SIG-M5 treated with dmso at 0.1 percent for 504 hours (cell line): ENCODE measurements at regions not wholly inside any gene's neighbourhood (a gene's known extent, or its start where the extent isn't known, plus 50 kb on each side); places are given as distances from the start of the nearest gene placed in this dataset.

Experiments
- DNase-seq: peaks from one replicate; lab custom pipeline; 2025; ENCODE audit not compliant: unreplicated experiment; lab: John Stamatoyannopoulos, UW

- DNase-seq: no peak
These were observed 150.0 kb downstream of the KCTD15 start for GRCh38 chr19:33946535-33947264.

- no peak for DNase-seq
These were observed 150.7 kb downstream of the KCTD15 start for GRCh38 chr19:33947265-33947964.

GRCh38 chr19:33948651-33949335 lies 152.1 kb downstream of the KCTD15 start:
- DNase-seq: no peak

GRCh38 chr19:33950091-33950750 lies 153.6 kb downstream of the KCTD15 start:
- DNase-seq: no peak

- DNase-seq: no peak
These were observed 156.4 kb downstream of the KCTD15 start for GRCh38 chr19:33953023-33953422.

GRCh38 chr19:33953592-33953991 lies 156.9 kb downstream of the KCTD15 start:
- DNase-seq: no peak

GRCh38 chr19:33954686-33955085 lies 158.0 kb downstream of the KCTD15 start:
- DNase-seq: no peak

- no peak for DNase-seq
These were observed 160.3 kb downstream of the KCTD15 start for GRCh38 chr19:33956941-33957340.

GRCh38 chr19:33957804-33958203 lies 161.1 kb downstream of the KCTD15 start:
- DNase-seq: no peak

GRCh38 chr19:33960566-33960965 lies 163.9 kb downstream of the KCTD15 start:
- no peak for DNase-seq

GRCh38 chr19:33962161-33962560 lies 165.5 kb downstream of the KCTD15 start:
- no peak for DNase-seq

- DNase-seq: no peak
These were observed 166.8 kb downstream of the KCTD15 start for GRCh38 chr19:33963514-33963913.

- DNase-seq: no peak
These were observed 174.4 kb downstream of the KCTD15 start for GRCh38 chr19:33971073-33971472.

- DNase-seq: no peak
These were observed 181.4 kb downstream of the KCTD15 start for GRCh38 chr19:33977756-33978685.

GRCh38 chr19:33982706-33983105 lies 186.0 kb downstream of the KCTD15 start:
- DNase-seq: no peak

- DNase-seq: no peak
These were observed 183.7 kb upstream of the LSM14A start for GRCh38 chr19:33988601-33989000.

- DNase-seq: no peak
These were observed 174.6 kb upstream of the LSM14A start for GRCh38 chr19:33997690-33998089.

- no peak for DNase-seq
These were observed 174.0 kb upstream of the LSM14A start for GRCh38 chr19:33998302-33998701.

GRCh38 chr19:33998739-33999345 lies 173.5 kb upstream of the LSM14A start:
- DNase-seq: peak; percentile 16

GRCh38 chr19:34017024-34017423 lies 155.3 kb upstream of the LSM14A start:
- no peak for DNase-seq
